HG03469 (cell line): ENCODE measurements at regions not wholly inside any gene's neighbourhood (a gene's known extent, or its start where the extent isn't known, plus 50 kb on each side); places are given as distances from the start of the nearest gene placed in this dataset.

Experiments used
- ATAC-seq: cut with Tn5 transposase; IDR thresholded peaks from one replicate; pipeline ENCODE4 v1.9.1; 2021; ENCODE audit warnings: mild to moderate bottlenecking, moderate library complexity, moderate number of reproducible peaks; ENCODE audit not compliant: unreplicated experiment

- ATAC-seq, result no peak
These were observed 140.8 kb downstream of the PTCSC3 start for GRCh38 chr14:36035675-36036074.

GRCh38 chr14:36028665-36029064, 147.9 kb downstream of the PTCSC3 start:
- no peak for ATAC-seq

GRCh38 chr14:36028218-36028617, 148.3 kb downstream of the PTCSC3 start:
- no peak for ATAC-seq

GRCh38 chr14:36027354-36027753, 149.2 kb downstream of the PTCSC3 start:
- no peak for ATAC-seq

GRCh38 chr14:36022765-36023410, 153.6 kb downstream of the PTCSC3 start:
- ATAC-seq, result no peak

- ATAC-seq, result no peak
These were observed 154.8 kb downstream of the PTCSC3 start for GRCh38 chr14:36021591-36022320.

- ATAC-seq, result no peak
These were observed 155.5 kb downstream of the PTCSC3 start for GRCh38 chr14:36021030-36021422.

- no peak for ATAC-seq
These were observed 156.1 kb downstream of the PTCSC3 start for GRCh38 chr14:36020120-36021029.

- ATAC-seq, result no peak
These were observed 157.4 kb downstream of the PTCSC3 start for GRCh38 chr14:36019126-36019525.

- no peak for ATAC-seq
These were observed 162.3 kb downstream of the PTCSC3 start for GRCh38 chr14:36014236-36014635.

GRCh38 chr14:36013483-36013882, 163.0 kb downstream of the PTCSC3 start:
- ATAC-seq, result no peak

- no peak for ATAC-seq
These were observed 163.9 kb downstream of the PTCSC3 start for GRCh38 chr14:36012621-36013020.

GRCh38 chr14:36009643-36010042, 166.9 kb downstream of the PTCSC3 start:
- no peak for ATAC-seq

- ATAC-seq, result no peak
These were observed 169.9 kb downstream of the PTCSC3 start for GRCh38 chr14:36006623-36007022.

GRCh38 chr14:36005670-36006069, 170.9 kb downstream of the PTCSC3 start:
- ATAC-seq, result no peak

GRCh38 chr14:36001936-36002335, 174.6 kb downstream of the PTCSC3 start:
- no peak for ATAC-seq

GRCh38 chr14:35999294-35999693, 173.2 kb downstream of the BRMS1L start:
- no peak for ATAC-seq

- no peak for ATAC-seq
These were observed 172.2 kb downstream of the BRMS1L start for GRCh38 chr14:35998303-35998702.

- no peak for ATAC-seq
These were observed 167.5 kb downstream of the BRMS1L start for GRCh38 chr14:35993684-35993960.

GRCh38 chr14:35992816-35993683, 166.9 kb downstream of the BRMS1L start:
- ATAC-seq, result no peak

GRCh38 chr14:35991356-35991755, 165.2 kb downstream of the BRMS1L start:
- no peak for ATAC-seq
